ENCODE measurements at regions not wholly inside any gene's neighbourhood (a gene's known extent, or its start where the extent isn't known, plus 50 kb on each side); places are given as distances from the start of the nearest gene placed in this dataset.

GRCh38 chr3:94179059-94179458 lies 116.2 kb downstream of the NSUN3 start:
- no TSS peak for BruUV-seq (replicated peaks)
- POLR2A ChIA-PET = no interaction called here
- no peaks in the 10 kb centered on the region for H3K27me3 ChIP-seq (replicated peaks; ENCODE audit: control insufficient read depth, insufficient read depth, low read length)
- no peaks in the 10 kb centered on the region for H3K36me3 Mint-ChIP-seq (ENCODE audit: insufficient read depth, unreplicated experiment)
- H3K9me3 ChIP-seq = no peaks in the 10 kb centered on the region
- peaks cover 2% of the 10 kb centered on the region for H3K27me3 Mint-ChIP-seq (ENCODE audit: insufficient read depth, unreplicated experiment)
- no peak for DNase-seq
- no peaks in the 10 kb centered on the region for H3K9me3 Mint-ChIP-seq (ENCODE audit: unreplicated experiment)
- TF ChIP-seq, protein P1, sequence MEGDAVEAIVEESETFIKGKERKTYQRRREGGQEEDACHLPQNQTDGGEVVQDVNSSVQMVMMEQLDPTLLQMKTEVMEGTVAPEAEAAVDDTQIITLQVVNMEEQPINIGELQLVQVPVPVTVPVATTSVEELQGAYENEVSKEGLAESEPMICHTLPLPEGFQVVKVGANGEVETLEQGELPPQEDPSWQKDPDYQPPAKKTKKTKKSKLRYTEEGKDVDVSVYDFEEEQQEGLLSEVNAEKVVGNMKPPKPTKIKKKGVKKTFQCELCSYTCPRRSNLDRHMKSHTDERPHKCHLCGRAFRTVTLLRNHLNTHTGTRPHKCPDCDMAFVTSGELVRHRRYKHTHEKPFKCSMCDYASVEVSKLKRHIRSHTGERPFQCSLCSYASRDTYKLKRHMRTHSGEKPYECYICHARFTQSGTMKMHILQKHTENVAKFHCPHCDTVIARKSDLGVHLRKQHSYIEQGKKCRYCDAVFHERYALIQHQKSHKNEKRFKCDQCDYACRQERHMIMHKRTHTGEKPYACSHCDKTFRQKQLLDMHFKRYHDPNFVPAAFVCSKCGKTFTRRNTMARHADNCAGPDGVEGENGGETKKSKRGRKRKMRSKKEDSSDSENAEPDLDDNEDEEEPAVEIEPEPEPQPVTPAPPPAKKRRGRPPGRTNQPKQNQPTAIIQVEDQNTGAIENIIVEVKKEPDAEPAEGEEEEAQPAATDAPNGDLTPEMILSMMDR (IDR thresholded peaks at IDR 0.05; ENCODE audit: insufficient read depth in 1 of 2, low read depth in 1 of 2, low read length in 1 of 2, severe bottlenecking in 1 of 2, unreplicated experiment in 1 of 2) = no peak
- no peak overlapping the region for H3K27ac Mint-ChIP-seq (ENCODE audit: unreplicated experiment)
- intact Hi-C loops (cut with micrococcal nuclease; ENCODE audit: unreplicated experiment) = no loop called here
- H3K36me3 ChIP-seq (ENCODE audit: control insufficient read depth, insufficient read depth, low read length) = no peaks in the 10 kb centered on the region
- H3K4me3 Mint-ChIP-seq (ENCODE audit: unreplicated experiment) = no peak overlapping the region
- peaks cover 7% of the 10 kb centered on the region for H3K4me1 Mint-ChIP-seq (ENCODE audit: low read depth, unreplicated experiment)
- H3K4me3 ChIP-seq (ENCODE audit: low read depth, low read length) = no peak overlapping the region
- CTCF ChIA-PET = no interaction called here
- no peaks in the 10 kb centered on the region for H3K4me1 ChIP-seq

DNA sequence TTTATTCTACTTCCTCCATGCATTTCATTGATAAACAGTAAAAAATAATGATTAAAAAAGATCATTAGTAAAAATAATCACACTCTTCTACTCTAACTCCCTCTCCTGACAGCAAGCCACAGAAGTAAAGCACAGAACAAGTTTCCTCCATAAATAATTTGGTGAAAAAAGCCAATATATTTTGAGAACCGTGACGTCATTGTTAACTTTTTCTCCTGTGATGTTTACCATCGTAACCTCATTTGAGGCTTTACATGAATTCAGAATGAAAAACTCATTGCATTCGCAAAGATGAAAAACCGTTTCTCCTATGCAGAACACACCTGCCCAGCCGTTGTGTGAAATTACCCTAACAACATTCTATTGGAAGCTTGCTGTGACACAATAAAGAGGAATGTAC lies 120.7 kb downstream of the NSUN3 start:
- BruUV-seq (replicated peaks) = no TSS peak
- peaks cover 2% of the 10 kb centered on the region for H3K27me3 Mint-ChIP-seq (ENCODE audit: insufficient read depth, unreplicated experiment)
- no peak for DNase-seq
- Histone ChIP-seq H3K4me3 (ENCODE audit: low read depth, low read length) (no peak overlapping the region), H3K36me3 (ENCODE audit: control insufficient read depth, insufficient read depth, low read length) (no peaks in the 10 kb centered on the region), H3K27me3 (replicated peaks; ENCODE audit: control insufficient read depth, insufficient read depth, low read length) (no peaks in the 10 kb centered on the region), H3K9me3 (no peaks in the 10 kb centered on the region), H3K4me1 (no peaks in the 10 kb centered on the region)
- H3K36me3 Mint-ChIP-seq (ENCODE audit: insufficient read depth, unreplicated experiment) = no peaks in the 10 kb centered on the region
- H3K27ac Mint-ChIP-seq (ENCODE audit: unreplicated experiment) = no peak overlapping the region
- TF ChIP-seq, protein P1 (IDR thresholded peaks at IDR 0.05; ENCODE audit: insufficient read depth in 1 of 2, low read depth in 1 of 2, low read length in 1 of 2, severe bottlenecking in 1 of 2, unreplicated experiment in 1 of 2) = no peak
- no peaks in the 10 kb centered on the region for H3K9me3 Mint-ChIP-seq (ENCODE audit: unreplicated experiment)
- no peak overlapping the region for H3K4me3 Mint-ChIP-seq (ENCODE audit: unreplicated experiment)
- no peaks in the 10 kb centered on the region for H3K4me1 Mint-ChIP-seq (ENCODE audit: low read depth, unreplicated experiment)
- intact Hi-C loops (cut with micrococcal nuclease; ENCODE audit: unreplicated experiment) = no loop called here
- POLR2A ChIA-PET = no interaction called here
- CTCF ChIA-PET = no interaction called here

GRCh38 chr3:94184781-94185180 lies 121.9 kb downstream of the NSUN3 start:
- no peak for DNase-seq
- no peak overlapping the region for H3K4me3 ChIP-seq (ENCODE audit: low read depth, low read length)
- Mint-ChIP-seq H3K4me3 (ENCODE audit: unreplicated experiment) (no peak overlapping the region), H3K27ac (ENCODE audit: unreplicated experiment) (no peak overlapping the region), H3K27me3 (ENCODE audit: insufficient read depth, unreplicated experiment) (peaks cover 2% of the 10 kb centered on the region), H3K9me3 (ENCODE audit: unreplicated experiment) (no peaks in the 10 kb centered on the region), H3K36me3 (ENCODE audit: insufficient read depth, unreplicated experiment) (no peaks in the 10 kb centered on the region), H3K4me1 (ENCODE audit: low read depth, unreplicated experiment) (no peaks in the 10 kb centered on the region)
- ChIA-PET POLR2A (no interaction called here), CTCF (no interaction called here)
- H3K4me1 ChIP-seq = no peaks in the 10 kb centered on the region
- H3K36me3 ChIP-seq (ENCODE audit: control insufficient read depth, insufficient read depth, low read length) = no peaks in the 10 kb centered on the region
- intact Hi-C loops (cut with micrococcal nuclease; ENCODE audit: unreplicated experiment) = no loop called here
- TF ChIP-seq, protein P1 (IDR thresholded peaks at IDR 0.05; ENCODE audit: insufficient read depth in 1 of 2, low read depth in 1 of 2, low read length in 1 of 2, severe bottlenecking in 1 of 2, unreplicated experiment in 1 of 2) = no peak
- no peaks in the 10 kb centered on the region for H3K9me3 ChIP-seq
- H3K27me3 ChIP-seq (replicated peaks; ENCODE audit: control insufficient read depth, insufficient read depth, low read length) = no peaks in the 10 kb centered on the region
- BruUV-seq (replicated peaks) = no TSS peak

All from Caco-2 (cell line).